Gastrocnemius medialis (tissue), 4 donors: ENCODE measurements at regions not wholly inside any gene's neighbourhood (a gene's known extent, or its start where the extent isn't known, plus 50 kb on each side); places are given as distances from the start of the nearest gene placed in this dataset.

ENCODE experiments used
- CTCF ChIP-seq, 5 experiments: fragments of 450-650 bp in 3 of 5; fragments of 200-600 bp in 2 of 5; sonication (generic) in 2 of 5; IDR thresholded peaks in 4 of 5; conservative IDR thresholded peaks in 1 of 5; 1 replicate in 4 of 5; 2 replicates in 1 of 5; pipeline ENCODE4 v1.5.1; 2016 to 2019; ENCODE audit warnings: antibody characterized with exemption in 5 of 5, mild to moderate bottlenecking in 3 of 5, moderate library complexity in 3 of 5
- POLR2A ChIP-seq, 2 donors: fragments of 450-650 bp; IDR thresholded peaks; one replicate each; pipeline ENCODE4 v1.6.1; 2017; ENCODE audit warnings: antibody characterized with exemption in 2 of 2, mild to moderate bottlenecking in 2 of 2, moderate library complexity in 2 of 2

GRCh38 chr2:133812826-133813617, 244.8 kb upstream of the NCKAP5 start:
- TF ChIP-seq POLR2A (IDR thresholded peaks at IDR 0.05) (no peak), CTCF (IDR thresholded peaks at IDR 0.05 in 4 of 5, conservative IDR thresholded peaks at IDR 0.05 in 1 of 5) (no peak)
